Vagina (tissue), 2 donors: ENCODE measurements at regions not wholly inside any gene's neighbourhood (a gene's known extent, or its start where the extent isn't known, plus 50 kb on each side); places are given as distances from the start of the nearest gene placed in this dataset.

Experiments
- DNase-seq, 2 donors: peaks; one replicate each; pipeline ENCODE4 v3.0.0-alpha.2; 2017; ENCODE audit errors: extremely low spot score in 2 of 2
- H3K27ac ChIP-seq: fragments of 200-600 bp; sonication (generic); one replicate; pipeline ENCODE4 v1.5.1; 2019
- H3K27me3 ChIP-seq: fragments of 200-600 bp; sonication (generic); one replicate; pipeline ENCODE4 v1.5.1; 2019
- H3K36me3 ChIP-seq, 2 donors: fragments of 200-600 bp; sonication (generic); one replicate each; pipeline ENCODE4 v1.5.1; 2017 to 2019
- H3K4me1 ChIP-seq: fragments of 200-600 bp; sonication (generic); one replicate; pipeline ENCODE4 v1.5.1; 2019
- H3K4me3 ChIP-seq, 2 donors: fragments of 200-600 bp; sonication (generic); 1 replicate in 1 of 2; 2 replicates in 1 of 2; pipeline ENCODE4 v1.5.1; 2016 to 2019
- H3K9me3 ChIP-seq: fragments of 200-600 bp; sonication (generic); one replicate; pipeline ENCODE4 v1.5.1; 2019
- CTCF ChIP-seq, 3 experiments: fragments of 450-650 bp in 2 of 3; fragments of 200-600 bp in 1 of 3; sonication (generic) in 1 of 3; IDR thresholded peaks; one replicate each; pipeline ENCODE4 v1.5.1; 2017 to 2019; ENCODE audit warnings: antibody characterized with exemption in 3 of 3, mild to moderate bottlenecking in 2 of 3, moderate library complexity in 2 of 3
- POLR2A ChIP-seq, 2 donors: fragments of 450-650 bp; IDR thresholded peaks; one replicate each; pipeline ENCODE4 v1.6.1; 2017; ENCODE audit warnings: antibody characterized with exemption in 2 of 2, mild to moderate bottlenecking in 2 of 2, moderate library complexity in 2 of 2
- POLR2AphosphoS5 ChIP-seq, 2 donors: sonication (generic); formaldehyde crosslinking; IDR thresholded peaks; one replicate each; pipeline ENCODE4 v1.9.0; 2017; ENCODE audit warnings: antibody characterized with exemption in 2 of 2, mild to moderate bottlenecking in 2 of 2, low read depth in 1 of 2; ENCODE audit not compliant: insufficient read depth in 1 of 2
- intact Hi-C: fragments of 100-400 bp; cut with DNase I; formaldehyde crosslinking; loops from one replicate; pipeline ENCODE4 v1.15.1; 2023

GRCh38 chr15:61661791-61662190, 398.5 kb downstream of the VPS13C start:
- Histone ChIP-seq H3K9me3 (no peaks in the 10 kb centered on the region), H3K4me1 (peaks cover 8% of the 10 kb centered on the region), H3K27me3 (no peaks in the 10 kb centered on the region), H3K27ac (peak overlapping the region; percentile 20), H3K4me3 (no peak overlapping the region), H3K36me3 (no peaks in the 10 kb centered on the region)
- peak in 1 of 2 donors; percentile 84 for DNase-seq
- no peak for TF ChIP-seq POLR2A (IDR thresholded peaks at IDR 0.05)
- no peak for TF ChIP-seq POLR2AphosphoS5 (IDR thresholded peaks at IDR 0.05; ENCODE audit: insufficient read depth in 1 of 2, low read depth in 1 of 2)
- no peak for TF ChIP-seq CTCF (IDR thresholded peaks at IDR 0.05)
- intact Hi-C loops, result no loop called here

DNA sequence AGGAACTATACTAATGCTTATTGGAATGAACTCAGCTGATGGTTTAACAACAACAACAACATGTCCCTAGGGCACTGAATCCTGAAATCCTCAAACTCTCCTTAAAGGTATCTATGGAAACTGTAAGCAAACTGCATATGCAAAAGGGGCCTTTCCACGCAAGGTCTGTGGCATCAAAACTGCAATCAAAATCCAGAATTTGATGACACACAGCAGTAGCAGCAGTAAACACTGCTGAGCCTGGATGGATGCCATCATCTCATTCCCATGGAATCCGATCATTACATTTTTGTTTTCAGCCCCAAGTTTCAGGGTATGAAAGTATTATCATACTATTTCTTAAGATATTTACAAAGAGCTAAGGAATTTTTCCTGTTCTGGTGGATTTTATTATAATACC, 399.7 kb downstream of the VPS13C start:
- intact Hi-C loops, result no loop called here
- Histone ChIP-seq H3K4me3 (no peak overlapping the region), H3K27me3 (no peaks in the 10 kb centered on the region), H3K4me1 (peaks cover 8% of the 10 kb centered on the region), H3K9me3 (no peaks in the 10 kb centered on the region), H3K36me3 (no peaks in the 10 kb centered on the region), H3K27ac (peak overlapping the region; percentile 62)
- DNase-seq, result peak in 1 of 2 donors; percentile 29
- TF ChIP-seq POLR2A (IDR thresholded peaks at IDR 0.05), result no peak
- TF ChIP-seq CTCF (IDR thresholded peaks at IDR 0.05), result no peak
- TF ChIP-seq POLR2AphosphoS5 (IDR thresholded peaks at IDR 0.05; ENCODE audit: insufficient read depth in 1 of 2, low read depth in 1 of 2), result peak; percentile 12 to 14

GRCh38 chr15:61659566-61660190, 400.6 kb downstream of the VPS13C start:
- intact Hi-C loops, result no loop called here
- Histone ChIP-seq H3K4me1 (peaks cover 8% of the 10 kb centered on the region), H3K27ac (peak overlapping the region; percentile 62), H3K9me3 (no peaks in the 10 kb centered on the region), H3K27me3 (no peaks in the 10 kb centered on the region), H3K4me3 (no peak overlapping the region), H3K36me3 (no peaks in the 10 kb centered on the region)
- TF ChIP-seq POLR2A (IDR thresholded peaks at IDR 0.05), result no peak
- no peak for TF ChIP-seq POLR2AphosphoS5 (IDR thresholded peaks at IDR 0.05; ENCODE audit: insufficient read depth in 1 of 2, low read depth in 1 of 2)
- no peak for TF ChIP-seq CTCF (IDR thresholded peaks at IDR 0.05)
- DNase-seq, result no peak

GRCh38 chr15:61657461-61657860, 402.8 kb downstream of the VPS13C start:
- TF ChIP-seq POLR2AphosphoS5 (IDR thresholded peaks at IDR 0.05; ENCODE audit: insufficient read depth in 1 of 2, low read depth in 1 of 2) (no peak), POLR2A (IDR thresholded peaks at IDR 0.05) (no peak), CTCF (IDR thresholded peaks at IDR 0.05) (no peak)
- intact Hi-C loops, result no loop called here
- no peaks in the 10 kb centered on the region for H3K9me3 ChIP-seq
- H3K4me3 ChIP-seq, result no peak overlapping the region
- no peaks in the 10 kb centered on the region for H3K27me3 ChIP-seq
- H3K27ac ChIP-seq, result no peak overlapping the region
- H3K4me1 ChIP-seq, result peaks cover 16% of the 10 kb centered on the region
- no peaks in the 10 kb centered on the region for H3K36me3 ChIP-seq
- DNase-seq, result no peak

GRCh38 chr15:61656391-61656790, 403.9 kb downstream of the VPS13C start:
- peak overlapping the region; percentile 10 for H3K27ac ChIP-seq

More at GRCh38 chr15:61656391-61656790, 403.9 kb downstream of the VPS13C start:
- no peaks in the 10 kb centered on the region for H3K9me3 ChIP-seq
- H3K4me1 ChIP-seq, result peaks cover 12% of the 10 kb centered on the region
- TF ChIP-seq CTCF (IDR thresholded peaks at IDR 0.05) (no peak), POLR2A (IDR thresholded peaks at IDR 0.05) (no peak), POLR2AphosphoS5 (IDR thresholded peaks at IDR 0.05; ENCODE audit: insufficient read depth in 1 of 2, low read depth in 1 of 2) (no peak)
- no peaks in the 10 kb centered on the region for H3K36me3 ChIP-seq
- H3K4me3 ChIP-seq, result no peak overlapping the region
- intact Hi-C loops, result no loop called here
- H3K27me3 ChIP-seq, result no peaks in the 10 kb centered on the region
- DNase-seq, result peak in 1 of 2 donors; percentile 69
